Caco-2 (cell line): ENCODE measurements at regions not wholly inside any gene's neighbourhood (a gene's known extent, or its start where the extent isn't known, plus 50 kb on each side); places are given as distances from the start of the nearest gene placed in this dataset.

ENCODE experiments used
- BruUV-seq: library from RNA; stranded (reverse); fragments of 400-500 nt; replicated peaks from 2 replicates; lab custom pipeline; 2021; lab: Mats Ljungman, UMichigan
- CTCF ChIA-PET: fragments of 300-600 bp; sonication (Branson Sonifier 250); formaldehyde crosslinking; loops from one replicate; lab custom pipeline; 2022; ENCODE audit warnings: antibody characterized with exemption; lab: Charles Lee
- POLR2A ChIA-PET: fragments of 300-600 bp; sonication (Branson Sonifier 250); formaldehyde crosslinking; loops from one replicate; lab custom pipeline; 2022; ENCODE audit warnings: antibody characterized with exemption; lab: Charles Lee
- DNase-seq, 2 experiments: peaks; one replicate each; pipeline versions ENCODE4 v3.0.0 to v3.0.0-alpha.2; 2020 to 2022
- H3K27me3 ChIP-seq: replicated peaks from 2 replicates; pipeline ENCODE4 v1.6.0; 2011; ENCODE audit warnings: low read length; ENCODE audit not compliant: control insufficient read depth, insufficient read depth
- H3K36me3 ChIP-seq: 2 replicates; pipeline ENCODE4 v1.5.1; 2011; ENCODE audit warnings: low read length; ENCODE audit not compliant: control insufficient read depth, insufficient read depth
- H3K4me1 ChIP-seq: fragments of 250-450 bp; sonication (Bioruptor Pico); 2 replicates; pipeline ENCODE4 v1.5.1; 2020; ENCODE audit warnings: mild to moderate bottlenecking
- H3K4me3 ChIP-seq: 2 replicates; pipeline ENCODE4 v1.5.1; 2011; ENCODE audit warnings: low read depth, mild to moderate bottlenecking, control low read depth, low read length
- H3K9me3 ChIP-seq: fragments of 250-450 bp; sonication (Bioruptor Pico); 2 replicates; pipeline ENCODE4 v1.5.1; 2020; ENCODE audit warnings: mild to moderate bottlenecking, moderate library complexity
- H3K27ac Mint-ChIP-seq: one replicate; pipeline ENCODE4 v1.8.0; 2022; ENCODE audit warnings: mixed read lengths; ENCODE audit not compliant: unreplicated experiment
- H3K27me3 Mint-ChIP-seq: one replicate; pipeline ENCODE4 v1.8.0; 2022; ENCODE audit warnings: mixed read lengths; ENCODE audit not compliant: insufficient read depth, unreplicated experiment
- H3K36me3 Mint-ChIP-seq: one replicate; pipeline ENCODE4 v1.8.0; 2022; ENCODE audit warnings: mild to moderate bottlenecking, mixed read lengths; ENCODE audit not compliant: insufficient read depth, unreplicated experiment
- H3K4me1 Mint-ChIP-seq: one replicate; pipeline ENCODE4 v1.8.0; 2022; ENCODE audit warnings: low read depth, mixed read lengths; ENCODE audit not compliant: unreplicated experiment
- H3K4me3 Mint-ChIP-seq: one replicate; pipeline ENCODE4 v1.8.0; 2022; ENCODE audit warnings: mild to moderate bottlenecking, moderate library complexity, mixed read lengths; ENCODE audit not compliant: unreplicated experiment
- H3K9me3 Mint-ChIP-seq: one replicate; pipeline ENCODE4 v1.8.0; 2022; ENCODE audit warnings: mixed read lengths; ENCODE audit not compliant: unreplicated experiment
- intact Hi-C: fragments of 100-400 bp; cut with micrococcal nuclease; formaldehyde crosslinking; loops from one replicate; pipeline ENCODE4 v1.10.0; 2022; ENCODE audit not compliant: unreplicated experiment
- TF ChIP-seq, protein P1 (sequence below), 2 experiments: fragments of 200-600 bp in 1 of 2; IDR thresholded peaks; 1 replicate in 1 of 2; 2 replicates in 1 of 2; pipeline versions ENCODE4 v1.5.1 to v1.8.0; 2011 to 2022; ENCODE audit warnings: antibody characterized with exemption in 1 of 2, control low read depth in 1 of 2, inconsistent platforms in 1 of 2, low read depth in 1 of 2, low read length in 1 of 2, mild to moderate bottlenecking in 1 of 2, moderate library complexity in 1 of 2; ENCODE audit not compliant: insufficient read depth in 1 of 2, severe bottlenecking in 1 of 2, unreplicated experiment in 1 of 2

- no peaks in the 10 kb centered on the region for H3K36me3 ChIP-seq
- TF ChIP-seq, protein P1, sequence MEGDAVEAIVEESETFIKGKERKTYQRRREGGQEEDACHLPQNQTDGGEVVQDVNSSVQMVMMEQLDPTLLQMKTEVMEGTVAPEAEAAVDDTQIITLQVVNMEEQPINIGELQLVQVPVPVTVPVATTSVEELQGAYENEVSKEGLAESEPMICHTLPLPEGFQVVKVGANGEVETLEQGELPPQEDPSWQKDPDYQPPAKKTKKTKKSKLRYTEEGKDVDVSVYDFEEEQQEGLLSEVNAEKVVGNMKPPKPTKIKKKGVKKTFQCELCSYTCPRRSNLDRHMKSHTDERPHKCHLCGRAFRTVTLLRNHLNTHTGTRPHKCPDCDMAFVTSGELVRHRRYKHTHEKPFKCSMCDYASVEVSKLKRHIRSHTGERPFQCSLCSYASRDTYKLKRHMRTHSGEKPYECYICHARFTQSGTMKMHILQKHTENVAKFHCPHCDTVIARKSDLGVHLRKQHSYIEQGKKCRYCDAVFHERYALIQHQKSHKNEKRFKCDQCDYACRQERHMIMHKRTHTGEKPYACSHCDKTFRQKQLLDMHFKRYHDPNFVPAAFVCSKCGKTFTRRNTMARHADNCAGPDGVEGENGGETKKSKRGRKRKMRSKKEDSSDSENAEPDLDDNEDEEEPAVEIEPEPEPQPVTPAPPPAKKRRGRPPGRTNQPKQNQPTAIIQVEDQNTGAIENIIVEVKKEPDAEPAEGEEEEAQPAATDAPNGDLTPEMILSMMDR (IDR thresholded peaks at IDR 0.05; ENCODE audit: insufficient read depth in 1 of 2, low read depth in 1 of 2, low read length in 1 of 2, severe bottlenecking in 1 of 2, unreplicated experiment in 1 of 2): no peak
- H3K4me1 ChIP-seq: no peaks in the 10 kb centered on the region
- intact Hi-C loops: no loop called here
- no peak overlapping the region for H3K4me3 ChIP-seq
- H3K4me1 Mint-ChIP-seq: no peaks in the 10 kb centered on the region
- no peaks in the 10 kb centered on the region for H3K27me3 Mint-ChIP-seq
- H3K27me3 ChIP-seq: no peaks in the 10 kb centered on the region
- POLR2A ChIA-PET: no interaction called here
- H3K36me3 Mint-ChIP-seq: no peaks in the 10 kb centered on the region
- BruUV-seq: no TSS peak
- no peak overlapping the region for H3K27ac Mint-ChIP-seq
- H3K4me3 Mint-ChIP-seq: no peak overlapping the region
- no peaks in the 10 kb centered on the region for H3K9me3 Mint-ChIP-seq
- no peak for DNase-seq
- H3K9me3 ChIP-seq: no peaks in the 10 kb centered on the region
- CTCF ChIA-PET: no interaction called here
Observed at GRCh38 chr3:106092792-106093191, 224.0 kb upstream of the CBLB start.

GRCh38 chr3:106093616-106094015, 224.8 kb upstream of the CBLB start:
- no peaks in the 10 kb centered on the region for H3K27me3 ChIP-seq
- no peaks in the 10 kb centered on the region for H3K9me3 ChIP-seq
- TF ChIP-seq, protein P1 (IDR thresholded peaks at IDR 0.05; ENCODE audit: insufficient read depth in 1 of 2, low read depth in 1 of 2, low read length in 1 of 2, severe bottlenecking in 1 of 2, unreplicated experiment in 1 of 2): no peak
- no peaks in the 10 kb centered on the region for H3K36me3 Mint-ChIP-seq
- DNase-seq: no peak
- H3K4me3 Mint-ChIP-seq: no peak overlapping the region
- ChIA-PET CTCF (no interaction called here), POLR2A (no interaction called here)
- H3K36me3 ChIP-seq: no peaks in the 10 kb centered on the region
- H3K27ac Mint-ChIP-seq: no peak overlapping the region
- no peaks in the 10 kb centered on the region for H3K4me1 Mint-ChIP-seq
- H3K27me3 Mint-ChIP-seq: no peaks in the 10 kb centered on the region
- no peaks in the 10 kb centered on the region for H3K4me1 ChIP-seq
- peaks cover 6% of the 10 kb centered on the region for H3K9me3 Mint-ChIP-seq
- BruUV-seq: no TSS peak
- no peak overlapping the region for H3K4me3 ChIP-seq
- intact Hi-C loops: no loop called here

DNA sequence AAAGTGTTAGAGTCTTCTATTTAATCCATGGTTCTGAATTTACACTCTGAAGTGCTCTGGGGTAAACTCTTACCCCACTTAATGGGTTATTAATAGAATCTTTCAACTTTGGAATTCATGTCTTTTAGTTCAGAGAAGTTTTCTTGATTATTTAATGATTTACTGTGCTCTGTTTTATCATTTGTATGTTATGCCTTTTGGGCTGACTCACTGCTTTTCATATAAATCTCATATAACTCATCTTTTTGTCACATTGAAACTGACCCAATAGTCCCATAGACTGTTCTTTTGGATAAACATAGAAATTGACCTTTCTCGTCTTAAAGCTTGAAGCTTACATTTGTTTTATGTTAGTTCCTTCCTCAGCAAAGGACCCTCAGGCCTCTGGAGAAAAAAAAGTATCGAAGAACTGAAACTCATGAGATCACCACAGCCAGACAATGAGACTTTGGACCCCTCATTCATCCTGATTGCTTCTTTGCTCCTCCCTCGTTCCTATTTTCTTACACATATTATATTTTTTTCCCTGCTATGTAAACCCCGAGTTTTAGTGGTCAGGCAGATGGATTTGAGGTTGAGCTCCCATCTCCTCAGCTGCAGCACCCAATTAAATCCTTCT, 229.1 kb upstream of the CBLB start:
- POLR2A ChIA-PET: no interaction called here
- no peaks in the 10 kb centered on the region for H3K36me3 ChIP-seq
- intact Hi-C loops: no loop called here
- Mint-ChIP-seq H3K4me3 (no peak overlapping the region), H3K4me1 (no peaks in the 10 kb centered on the region), H3K27ac (no peak overlapping the region), H3K9me3 (peaks cover 42% of the 10 kb centered on the region), H3K36me3 (no peaks in the 10 kb centered on the region), H3K27me3 (no peaks in the 10 kb centered on the region)
- no peak for DNase-seq
- no TSS peak for BruUV-seq
- H3K4me1 ChIP-seq: no peaks in the 10 kb centered on the region
- H3K27me3 ChIP-seq: no peaks in the 10 kb centered on the region
- H3K4me3 ChIP-seq: no peak overlapping the region
- TF ChIP-seq, protein P1 (IDR thresholded peaks at IDR 0.05; ENCODE audit: insufficient read depth in 1 of 2, low read depth in 1 of 2, low read length in 1 of 2, severe bottlenecking in 1 of 2, unreplicated experiment in 1 of 2): no peak
- H3K9me3 ChIP-seq: no peaks in the 10 kb centered on the region
- CTCF ChIA-PET: no interaction called here
